WERI-Rb-1 (cell line): ENCODE measurements at regions not wholly inside any gene's neighbourhood (a gene's known extent, or its start where the extent isn't known, plus 50 kb on each side); places are given as distances from the start of the nearest gene placed in this dataset.
"Not testable (repeated sequence)": the region's sequence is repeated elsewhere in the genome, so short reads cannot be mapped to it uniquely, and the experiment has no call there.

Experiments
- DNase-seq: peaks from one replicate; pipeline ENCODE4 v3.0.0-alpha.2; 2020
- H3K27ac ChIP-seq: fragments of 250-450 bp; sonication (Bioruptor Pico); 2 replicates; pipeline ENCODE4 v1.5.1; 2020; ENCODE audit warnings: mild to moderate bottlenecking, moderate library complexity
- H3K27me3 ChIP-seq: fragments of 250-450 bp; sonication (Bioruptor Pico); 2 replicates; pipeline ENCODE4 v1.5.1; 2021; ENCODE audit warnings: mild to moderate bottlenecking, low read depth, moderate library complexity; ENCODE audit not compliant: insufficient read depth, severe bottlenecking
- H3K36me3 ChIP-seq: fragments of 250-450 bp; sonication (Bioruptor Pico); 2 replicates; pipeline ENCODE4 v1.5.1; 2020; ENCODE audit warnings: mild to moderate bottlenecking, moderate library complexity
- H3K4me3 ChIP-seq: 2 replicates; pipeline ENCODE4 v1.5.1; 2011; ENCODE audit warnings: low read depth, mild to moderate bottlenecking, control low read depth, low read length
- H3K9me3 ChIP-seq: fragments of 250-450 bp; sonication (Bioruptor Pico); 2 replicates; pipeline ENCODE4 v1.5.1; 2021; ENCODE audit warnings: mild to moderate bottlenecking, moderate library complexity; ENCODE audit not compliant: severe bottlenecking
- CTCF ChIP-seq: IDR thresholded peaks from 2 replicates; pipeline ENCODE4 v1.5.1; 2011; ENCODE audit warnings: low read depth, mild to moderate bottlenecking, control low read depth, inconsistent platforms, low read length

GRCh38 chr2:142707318-142707717 is 170.1 kb upstream of the KYNU start:
- no peak overlapping the region for H3K27ac ChIP-seq
- H3K4me3 ChIP-seq: no peak overlapping the region
- no peaks in the 10 kb centered on the region for H3K9me3 ChIP-seq
- H3K27me3 ChIP-seq: no peaks in the 10 kb centered on the region
- no peak for TF ChIP-seq CTCF
- no peak for DNase-seq
- H3K36me3 ChIP-seq: no peaks in the 10 kb centered on the region

GRCh38 chr2:142702397-142702796 is 175.1 kb upstream of the KYNU start:
- H3K36me3 ChIP-seq, DNase-seq, H3K27me3 ChIP-seq, H3K9me3 ChIP-seq, H3K27ac ChIP-seq, H3K4me3 ChIP-seq: not testable (repeated sequence)

- not testable (repeated sequence) for DNase-seq, H3K27ac ChIP-seq, H3K36me3 ChIP-seq, H3K9me3 ChIP-seq, H3K4me3 ChIP-seq, H3K27me3 ChIP-seq
Observed at GRCh38 chr2:142695350-142696257, 181.9 kb upstream of the KYNU start.

- no peaks in the 10 kb centered on the region for H3K27me3 ChIP-seq
- DNase-seq: no peak
- no peaks in the 10 kb centered on the region for H3K36me3 ChIP-seq
- no peak for TF ChIP-seq CTCF
- no peak overlapping the region for H3K4me3 ChIP-seq
- no peak overlapping the region for H3K27ac ChIP-seq
- H3K9me3 ChIP-seq: no peaks in the 10 kb centered on the region
Observed at GRCh38 chr2:142694282-142694681, 183.2 kb upstream of the KYNU start.

DNA sequence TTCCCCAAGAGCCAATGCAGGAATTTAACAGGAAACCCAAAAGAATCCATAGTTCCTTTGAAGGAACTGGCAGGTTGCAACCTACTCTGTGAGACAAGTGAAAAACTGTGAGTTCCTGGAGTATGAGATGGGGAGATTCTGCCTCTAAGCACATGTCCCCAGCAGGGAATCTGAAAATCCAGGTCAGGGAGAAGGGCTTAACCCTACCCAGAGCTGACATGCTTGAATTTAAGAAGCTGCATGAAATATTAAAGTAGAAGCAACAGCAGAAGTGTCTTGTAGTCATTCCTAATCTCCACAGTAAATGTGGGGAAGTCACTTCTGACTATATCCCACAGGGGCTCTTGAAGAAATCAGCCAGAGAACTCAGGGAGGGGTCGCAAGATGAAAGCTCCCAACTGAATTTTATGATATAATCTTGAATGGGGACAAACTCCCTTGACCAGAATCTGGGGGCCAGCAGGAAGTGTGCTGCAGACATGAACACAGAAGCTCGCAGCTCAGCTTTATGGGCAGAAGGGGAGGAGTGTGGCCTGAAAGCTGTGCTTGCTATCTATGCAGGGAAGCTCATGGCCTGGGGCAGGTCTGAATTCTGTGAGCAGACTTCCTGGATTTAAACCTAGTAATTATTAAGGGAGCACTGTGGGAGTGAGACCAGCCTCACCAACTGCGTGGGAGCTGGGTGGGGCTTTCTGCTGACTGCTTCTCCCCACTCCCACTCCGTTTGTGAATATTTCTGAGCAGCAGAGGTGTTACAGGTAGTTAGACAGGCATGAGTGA is 184.1 kb upstream of the KYNU start:
- no peak for TF ChIP-seq CTCF

DNA sequence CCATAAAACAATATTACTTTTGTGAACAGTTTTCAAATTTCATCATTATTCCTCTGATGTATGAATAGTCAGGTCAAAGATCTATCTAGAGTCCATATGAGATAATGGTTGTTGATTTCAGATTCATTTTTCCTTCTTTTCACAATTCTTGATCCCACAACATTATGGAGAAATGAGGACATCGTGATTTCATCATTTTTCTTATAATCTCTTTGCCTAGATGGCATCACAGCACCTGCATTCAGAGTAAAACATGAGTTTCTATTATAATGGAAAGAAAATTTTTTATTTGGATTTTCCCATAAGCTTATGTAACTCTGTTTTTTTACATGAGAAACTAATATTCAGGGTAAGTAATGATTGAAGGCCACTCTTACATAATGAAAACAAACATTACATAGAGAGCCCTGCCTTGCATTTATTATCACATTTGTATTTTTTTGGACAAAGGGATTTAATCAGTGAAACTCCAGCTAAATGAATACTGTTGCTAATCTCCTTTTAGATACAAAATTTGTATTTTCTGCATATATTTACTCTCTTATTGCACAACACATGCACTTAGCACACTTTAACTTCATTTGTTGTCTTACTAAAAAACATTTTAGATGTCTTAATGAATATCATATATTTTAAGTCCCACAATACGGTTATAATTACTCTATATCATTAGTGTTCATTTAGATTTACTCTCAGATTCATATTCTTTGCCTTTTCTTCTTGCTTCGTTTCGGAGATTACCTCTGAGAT is 188.4 kb upstream of the KYNU start:
- no peak overlapping the region for H3K4me3 ChIP-seq
- H3K36me3 ChIP-seq: no peaks in the 10 kb centered on the region
- no peak for TF ChIP-seq CTCF
- no peak overlapping the region for H3K27ac ChIP-seq
- H3K9me3 ChIP-seq: no peaks in the 10 kb centered on the region
- H3K27me3 ChIP-seq: no peaks in the 10 kb centered on the region
- no peak for DNase-seq

More for the DNA sequence above, 184.1 kb upstream of the KYNU start:
- H3K36me3 ChIP-seq: no peaks in the 10 kb centered on the region
- H3K9me3 ChIP-seq: no peaks in the 10 kb centered on the region
- no peak overlapping the region for H3K4me3 ChIP-seq
- no peak overlapping the region for H3K27ac ChIP-seq
- no peak for DNase-seq
- H3K27me3 ChIP-seq: no peaks in the 10 kb centered on the region
